GM12878 (cell line): ENCODE measurements at regions not wholly inside any gene's neighbourhood (a gene's known extent, or its start where the extent isn't known, plus 50 kb on each side); places are given as distances from the start of the nearest gene placed in this dataset.

Experiments used
- BCL11A ChIP-seq: IDR thresholded peaks from 2 replicates; pipeline ENCODE4 v1.6.1; 2011; ENCODE audit warnings: low read depth, low read length
- CREB1 ChIP-seq: IDR thresholded peaks from 2 replicates; pipeline ENCODE4 v1.6.1; 2012; ENCODE audit warnings: low read depth, mild to moderate bottlenecking, inconsistent platforms
- DPF2 ChIP-seq: fragments of 450-650 bp; IDR thresholded peaks from 2 replicates; pipeline ENCODE4 v1.6.1; 2017; ENCODE audit warnings: mild to moderate bottlenecking
- EED ChIP-seq: sonication (generic); IDR thresholded peaks from 2 replicates; pipeline ENCODE4 v1.6.1; 2016; ENCODE audit warnings: antibody characterized with exemption, low read depth
- HCFC1 ChIP-seq: fragments of 150-350 bp; IDR thresholded peaks from 2 replicates; pipeline ENCODE4 v1.6.1; 2014; ENCODE audit warnings: low read length
- MYC ChIP-seq: IDR thresholded peaks from 2 replicates; pipeline ENCODE4 v1.6.1; 2011; ENCODE audit warnings: mild to moderate bottlenecking, low read length, moderate library complexity, inconsistent platforms; ENCODE audit not compliant: insufficient read depth, insufficient replicate concordance, insufficient read length, severe bottlenecking
- TF ChIP-seq, protein P1 (sequence below): IDR thresholded peaks from 2 replicates; pipeline ENCODE4 v1.6.1; 2012; ENCODE audit warnings: improper control_type of control experiment, low read depth, low read length; ENCODE audit not compliant: insufficient replicate concordance
- TF ChIP-seq, protein P2 (sequence below): fragments of 450-650 bp; IDR thresholded peaks from 2 replicates; pipeline ENCODE4 v1.6.1; 2014; ENCODE audit warnings: mild to moderate bottlenecking

DNA sequence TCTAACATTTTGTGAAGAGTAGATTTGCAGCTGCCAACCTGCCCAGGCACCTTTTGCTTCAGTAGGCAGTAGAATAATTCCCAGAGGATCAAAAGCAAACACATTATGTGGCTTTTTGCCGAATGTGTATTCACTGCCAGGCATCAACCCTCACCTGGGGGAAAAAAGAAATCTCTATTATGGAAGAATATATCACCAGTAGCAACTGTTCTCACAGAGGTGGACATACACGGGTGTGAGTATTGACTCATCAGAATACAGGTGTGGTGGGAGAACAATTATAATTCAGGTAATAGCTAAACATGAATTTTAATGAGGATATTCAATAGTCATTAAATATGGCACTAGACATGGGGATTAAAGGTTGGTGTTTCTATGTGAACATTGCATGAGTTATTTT, 910.7 kb downstream of the TFAP2A start (continued):
- TF ChIP-seq, protein P1, sequence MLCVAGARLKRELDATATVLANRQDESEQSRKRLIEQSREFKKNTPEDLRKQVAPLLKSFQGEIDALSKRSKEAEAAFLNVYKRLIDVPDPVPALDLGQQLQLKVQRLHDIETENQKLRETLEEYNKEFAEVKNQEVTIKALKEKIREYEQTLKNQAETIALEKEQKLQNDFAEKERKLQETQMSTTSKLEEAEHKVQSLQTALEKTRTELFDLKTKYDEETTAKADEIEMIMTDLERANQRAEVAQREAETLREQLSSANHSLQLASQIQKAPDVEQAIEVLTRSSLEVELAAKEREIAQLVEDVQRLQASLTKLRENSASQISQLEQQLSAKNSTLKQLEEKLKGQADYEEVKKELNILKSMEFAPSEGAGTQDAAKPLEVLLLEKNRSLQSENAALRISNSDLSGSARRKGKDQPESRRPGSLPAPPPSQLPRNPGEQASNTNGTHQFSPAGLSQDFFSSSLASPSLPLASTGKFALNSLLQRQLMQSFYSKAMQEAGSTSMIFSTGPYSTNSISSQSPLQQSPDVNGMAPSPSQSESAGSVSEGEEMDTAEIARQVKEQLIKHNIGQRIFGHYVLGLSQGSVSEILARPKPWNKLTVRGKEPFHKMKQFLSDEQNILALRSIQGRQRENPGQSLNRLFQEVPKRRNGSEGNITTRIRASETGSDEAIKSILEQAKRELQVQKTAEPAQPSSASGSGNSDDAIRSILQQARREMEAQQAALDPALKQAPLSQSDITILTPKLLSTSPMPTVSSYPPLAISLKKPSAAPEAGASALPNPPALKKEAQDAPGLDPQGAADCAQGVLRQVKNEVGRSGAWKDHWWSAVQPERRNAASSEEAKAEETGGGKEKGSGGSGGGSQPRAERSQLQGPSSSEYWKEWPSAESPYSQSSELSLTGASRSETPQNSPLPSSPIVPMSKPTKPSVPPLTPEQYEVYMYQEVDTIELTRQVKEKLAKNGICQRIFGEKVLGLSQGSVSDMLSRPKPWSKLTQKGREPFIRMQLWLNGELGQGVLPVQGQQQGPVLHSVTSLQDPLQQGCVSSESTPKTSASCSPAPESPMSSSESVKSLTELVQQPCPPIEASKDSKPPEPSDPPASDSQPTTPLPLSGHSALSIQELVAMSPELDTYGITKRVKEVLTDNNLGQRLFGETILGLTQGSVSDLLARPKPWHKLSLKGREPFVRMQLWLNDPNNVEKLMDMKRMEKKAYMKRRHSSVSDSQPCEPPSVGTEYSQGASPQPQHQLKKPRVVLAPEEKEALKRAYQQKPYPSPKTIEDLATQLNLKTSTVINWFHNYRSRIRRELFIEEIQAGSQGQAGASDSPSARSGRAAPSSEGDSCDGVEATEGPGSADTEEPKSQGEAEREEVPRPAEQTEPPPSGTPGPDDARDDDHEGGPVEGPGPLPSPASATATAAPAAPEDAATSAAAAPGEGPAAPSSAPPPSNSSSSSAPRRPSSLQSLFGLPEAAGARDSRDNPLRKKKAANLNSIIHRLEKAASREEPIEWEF, result no peak
- TF ChIP-seq BCL11A, result no peak
- TF ChIP-seq CREB1, result no peak
- TF ChIP-seq, protein P2, sequence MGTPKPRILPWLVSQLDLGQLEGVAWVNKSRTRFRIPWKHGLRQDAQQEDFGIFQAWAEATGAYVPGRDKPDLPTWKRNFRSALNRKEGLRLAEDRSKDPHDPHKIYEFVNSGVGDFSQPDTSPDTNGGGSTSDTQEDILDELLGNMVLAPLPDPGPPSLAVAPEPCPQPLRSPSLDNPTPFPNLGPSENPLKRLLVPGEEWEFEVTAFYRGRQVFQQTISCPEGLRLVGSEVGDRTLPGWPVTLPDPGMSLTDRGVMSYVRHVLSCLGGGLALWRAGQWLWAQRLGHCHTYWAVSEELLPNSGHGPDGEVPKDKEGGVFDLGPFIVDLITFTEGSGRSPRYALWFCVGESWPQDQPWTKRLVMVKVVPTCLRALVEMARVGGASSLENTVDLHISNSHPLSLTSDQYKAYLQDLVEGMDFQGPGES, result no peak
- no peak for TF ChIP-seq EED
- TF ChIP-seq HCFC1, result no peak
- TF ChIP-seq DPF2, result no peak
- TF ChIP-seq MYC, result no peak
